Transverse colon (tissue), 4 donors: ENCODE measurements at regions not wholly inside any gene's neighbourhood (a gene's known extent, or its start where the extent isn't known, plus 50 kb on each side); places are given as distances from the start of the nearest gene placed in this dataset.

Experiments
- DNase-seq: peaks from one replicate; pipeline ENCODE4 v3.0.0-alpha.2; 2019
- H3K27ac ChIP-seq, 4 donors: fragments of 200-600 bp; sonication (generic); 2 replicates each; pipeline ENCODE4 v1.5.1; 2016 to 2018; ENCODE audit warnings: inconsistent platforms in 4 of 4
- H3K27me3 ChIP-seq: fragments of 200-600 bp; sonication (generic); 2 replicates; pipeline ENCODE4 v1.5.1; 2017; ENCODE audit warnings: inconsistent platforms
- H3K36me3 ChIP-seq, 4 donors: fragments of 200-600 bp; sonication (generic); 2 replicates each; pipeline ENCODE4 v1.5.1; 2017 to 2019; ENCODE audit warnings: inconsistent platforms in 4 of 4
- H3K4me1 ChIP-seq, 4 donors: fragments of 200-600 bp; sonication (generic); 2 replicates each; pipeline ENCODE4 v1.5.1; 2017 to 2020; ENCODE audit warnings: inconsistent platforms in 4 of 4
- H3K4me3 ChIP-seq, 4 donors: fragments of 200-600 bp; sonication (generic); 1 replicate in 1 of 4; 2 replicates in 3 of 4; pipeline versions ENCODE4 v1.5.1 to v1.6.1; 2017 to 2019; ENCODE audit warnings: inconsistent platforms in 4 of 4
- H3K9me3 ChIP-seq, 2 donors: fragments of 200-600 bp; sonication (generic); 2 replicates each; pipeline ENCODE4 v1.5.1; 2017 to 2019; ENCODE audit warnings: inconsistent platforms in 2 of 2
- CTCF ChIP-seq, 5 experiments: fragments of 200-600 bp in 3 of 5; fragments of 450-650 bp in 2 of 5; sonication (generic) in 3 of 5; IDR thresholded peaks; 1 replicate in 2 of 5; 2 replicates in 3 of 5; pipeline ENCODE4 v1.5.1; 2016 to 2017; ENCODE audit warnings: antibody characterized with exemption in 5 of 5, inconsistent platforms in 3 of 5, mild to moderate bottlenecking in 2 of 5, moderate library complexity in 1 of 5
- EP300 ChIP-seq: sonication (generic); formaldehyde crosslinking; IDR thresholded peaks from one replicate; pipeline ENCODE4 v1.6.1; 2017; ENCODE audit warnings: antibody characterized with exemption, low read depth
- POLR2A ChIP-seq: fragments of 450-650 bp; IDR thresholded peaks from one replicate; pipeline ENCODE4 v1.6.1; 2016; ENCODE audit warnings: antibody characterized with exemption, mild to moderate bottlenecking, moderate library complexity
- POLR2AphosphoS5 ChIP-seq, 3 donors: sonication (generic); formaldehyde crosslinking; IDR thresholded peaks; one replicate each; pipeline ENCODE4 v1.6.1; 2016; ENCODE audit warnings: antibody characterized with exemption in 3 of 3
- WGBS, 2 donors: methylation state at CpG; one replicate each; pipeline ENCODE4 v1.1.5; 2018; ENCODE audit warnings: low coverage in 1 of 2; 5-methylcytosine and 5-hydroxymethylcytosine counted together
- in situ Hi-C, 4 donors: fragments of 200-750 bp; cut with MboI; loops; one replicate each; pipeline versions ENCODE4 v1.15.0 to v1.15.1; 2017; ENCODE audit warnings: low sequenced_read_pairs in 3 of 4, low pct_ligation_motif_present in 1 of 4, low pct_unique_long_range_greater_than_20kb in 1 of 4
- intact Hi-C: fragments of 100-400 bp; cut with DNase I; formaldehyde crosslinking; loops from one replicate; pipeline ENCODE4 v1.15.1; 2023; ENCODE audit warnings: low total_unique reads

GRCh38 chr2:223537651-223538601 lies 64.2 kb downstream of the SCG2 start:
- TF ChIP-seq EP300 (no peak), CTCF (IDR thresholded peaks at IDR 0.05) (no peak), POLR2A (no peak), POLR2AphosphoS5 (IDR thresholded peaks at IDR 0.05) (no peak)
- Histone ChIP-seq H3K4me3 (no peak overlapping the region), H3K27ac (no peak overlapping the region), H3K27me3 (no peaks in the 10 kb centered on the region), H3K36me3 (no peaks in the 10 kb centered on the region), H3K9me3 (no peaks in the 10 kb centered on the region), H3K4me1 (peaks cover 0 to 6% (median 2%) of the 10 kb centered on the region in 4 donors)
- intact Hi-C loops, result no loop called here
- WGBS, 2 donors, result 25 to 43% methylated on average over 3 to 5 of the region's 5 CpGs
- no peak for DNase-seq
- in situ Hi-C loops, result no loop called here

GRCh38 chr2:223538920-223539440 lies 63.2 kb downstream of the SCG2 start:
- no peak overlapping the region for H3K27ac ChIP-seq
- H3K27me3 ChIP-seq, result no peaks in the 10 kb centered on the region
- intact Hi-C loops (no loop called here), in situ Hi-C loops (no loop called here)
- H3K9me3 ChIP-seq, result no peaks in the 10 kb centered on the region
- WGBS, 2 donors, result 60 to 64% methylated on average over 4 to 8 of the region's 8 CpGs
- DNase-seq, result no peak
- TF ChIP-seq CTCF (IDR thresholded peaks at IDR 0.05) (no peak), EP300 (no peak), POLR2A (no peak), POLR2AphosphoS5 (IDR thresholded peaks at IDR 0.05) (no peak)
- no peaks in the 10 kb centered on the region for H3K36me3 ChIP-seq
- no peak overlapping the region for H3K4me3 ChIP-seq
- H3K4me1 ChIP-seq, result peaks cover 0 to 6% (median 2%) of the 10 kb centered on the region in 4 donors

- in situ Hi-C loops (no loop called here), intact Hi-C loops (no loop called here)
- no peak for DNase-seq
- H3K9me3 ChIP-seq, result no peaks in the 10 kb centered on the region
- 40 to 56% methylated on average over 1 to 2 of the region's 2 CpGs for WGBS, 2 donors
- TF ChIP-seq CTCF (IDR thresholded peaks at IDR 0.05) (no peak), POLR2A (no peak), EP300 (no peak), POLR2AphosphoS5 (IDR thresholded peaks at IDR 0.05) (no peak)
- H3K4me3 ChIP-seq, result no peak overlapping the region
- H3K27ac ChIP-seq, result no peak overlapping the region
- peaks cover 0 to 6% (median 2%) of the 10 kb centered on the region in 4 donors for H3K4me1 ChIP-seq
- no peaks in the 10 kb centered on the region for H3K27me3 ChIP-seq
- H3K36me3 ChIP-seq, result no peaks in the 10 kb centered on the region
Measured at GRCh38 chr2:223541546-223541945, 60.6 kb downstream of the SCG2 start.

- Histone ChIP-seq H3K36me3 (no peaks in the 10 kb centered on the region), H3K4me1 (peaks cover 0 to 6% (median 2%) of the 10 kb centered on the region in 4 donors), H3K27me3 (no peaks in the 10 kb centered on the region), H3K9me3 (no peaks in the 10 kb centered on the region), H3K27ac (no peak overlapping the region), H3K4me3 (no peak overlapping the region)
- DNase-seq, result no peak
- 84 to 85% methylated on average over 7 of the region's 7 CpGs for WGBS, 2 donors
- TF ChIP-seq EP300 (no peak), POLR2A (no peak), CTCF (IDR thresholded peaks at IDR 0.05) (no peak)
- in situ Hi-C loops, result no loop called here
- intact Hi-C loops, result no loop called here
Measured at GRCh38 chr2:223542501-223542900, 59.7 kb downstream of the SCG2 start.
